Smooth muscle cell (in vitro differentiated cells): ENCODE measurements at regions not wholly inside any gene's neighbourhood (a gene's known extent, or its start where the extent isn't known, plus 50 kb on each side); places are given as distances from the start of the nearest gene placed in this dataset.

Source experiments
- DNase-seq: peaks from one replicate; lab custom pipeline; 2025; ENCODE audit not compliant: unreplicated experiment; lab: John Stamatoyannopoulos, UW
- H2AFZ ChIP-seq: fragments of 200-600 bp; sonication (generic); 2 replicates; pipeline ENCODE4 v1.6.0; 2016; ENCODE audit warnings: antibody characterized with exemption, low read depth, mild to moderate bottlenecking
- H3F3A ChIP-seq: fragments of 200-600 bp; sonication (generic); 2 replicates; pipeline ENCODE4 v1.6.0; 2017; ENCODE audit warnings: antibody characterized with exemption, low read depth
- H3K27ac ChIP-seq: fragments of 200-600 bp; sonication (generic); 2 replicates; pipeline ENCODE4 v1.5.1; 2016; ENCODE audit warnings: low read depth, mild to moderate bottlenecking
- H3K27me3 ChIP-seq: fragments of 200-600 bp; sonication (generic); 2 replicates; pipeline ENCODE4 v1.6.1; 2016; ENCODE audit warnings: low read depth, mild to moderate bottlenecking
- H3K36me3 ChIP-seq: fragments of 200-600 bp; sonication (generic); 2 replicates; pipeline ENCODE4 v1.5.1; 2016; ENCODE audit warnings: low read depth
- H3K4me1 ChIP-seq: fragments of 200-600 bp; sonication (generic); 2 replicates; pipeline ENCODE4 v1.5.1; 2016; ENCODE audit warnings: low read depth
- H3K4me2 ChIP-seq: fragments of 200-600 bp; sonication (generic); 2 replicates; pipeline ENCODE4 v1.6.0; 2016; ENCODE audit warnings: mild to moderate bottlenecking
- H3K4me3 ChIP-seq: fragments of 200-600 bp; sonication (generic); 2 replicates; pipeline ENCODE4 v1.5.1; 2016; ENCODE audit warnings: mild to moderate bottlenecking
- H3K79me2 ChIP-seq: fragments of 200-600 bp; sonication (generic); 2 replicates; pipeline ENCODE4 v1.6.0; 2016; ENCODE audit warnings: low read depth, mild to moderate bottlenecking
- H3K9ac ChIP-seq: fragments of 200-600 bp; sonication (generic); 2 replicates; pipeline ENCODE4 v1.6.0; 2016; ENCODE audit warnings: low read depth
- H3K9me3 ChIP-seq: fragments of 200-600 bp; sonication (generic); replicated peaks from 2 replicates; pipeline ENCODE4 v1.5.1; 2016; ENCODE audit warnings: low read depth
- H4K20me1 ChIP-seq: fragments of 200-600 bp; sonication (generic); 2 replicates; pipeline ENCODE4 v1.6.0; 2016; ENCODE audit warnings: low read depth
- CTCF ChIP-seq: fragments of 200-600 bp; sonication (generic); IDR thresholded peaks from 2 replicates; pipeline ENCODE4 v1.5.1; 2017; ENCODE audit warnings: borderline replicate concordance, mild to moderate bottlenecking, antibody characterized with exemption; ENCODE audit not compliant: insufficient read depth, poor library complexity, severe bottlenecking
- WGBS: methylation state at CpG from one replicate; pipeline ENCODE4 v1.1.7; 2016; ENCODE audit warnings: low lambda C conversion rate; 5-methylcytosine and 5-hydroxymethylcytosine counted together

GRCh38 chr1:30353637-30354036 is 369.7 kb downstream of the MATN1 start:
- no peak overlapping the region for H3K4me2 ChIP-seq
- H3K9ac ChIP-seq = no peak overlapping the region
- TF ChIP-seq CTCF = peak; percentile 35
- H3K9me3 ChIP-seq = no peaks in the 10 kb centered on the region
- no peaks in the 10 kb centered on the region for H3K79me2 ChIP-seq
- H3K4me1 ChIP-seq = peaks cover 5% of the 10 kb centered on the region
- no peaks in the 10 kb centered on the region for H3F3A ChIP-seq
- no peaks in the 10 kb centered on the region for H4K20me1 ChIP-seq
- H3K27ac ChIP-seq = no peak overlapping the region
- no peak overlapping the region for H3K4me3 ChIP-seq
- H3K36me3 ChIP-seq = no peaks in the 10 kb centered on the region
- H2AFZ ChIP-seq = no peak overlapping the region
- no peak for DNase-seq
- H3K27me3 ChIP-seq = peaks cover 13% of the 10 kb centered on the region

DNA sequence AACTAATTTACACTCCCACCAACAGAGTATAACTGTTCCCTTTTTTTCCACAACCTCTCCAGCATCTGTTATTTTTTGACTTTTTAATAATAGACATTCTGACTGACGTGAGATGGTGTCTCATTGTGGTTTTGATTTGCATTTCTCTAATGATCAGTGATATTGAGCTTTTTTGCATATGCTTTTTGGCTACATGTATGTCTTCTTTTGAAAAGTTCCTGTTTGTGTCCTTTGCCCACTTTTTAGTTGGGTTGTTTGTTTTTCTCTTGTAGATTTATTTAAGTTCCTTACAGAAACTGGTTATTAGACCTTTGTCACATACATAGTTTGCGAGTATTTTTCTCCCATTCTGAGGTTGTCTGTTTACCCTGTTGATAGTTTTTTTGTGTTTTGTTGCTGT is 375.2 kb downstream of the MATN1 start:
- no peak overlapping the region for H3K4me3 ChIP-seq
- no peak overlapping the region for H3K9ac ChIP-seq
- H3K79me2 ChIP-seq = no peaks in the 10 kb centered on the region
- peaks cover 21% of the 10 kb centered on the region for H3K27me3 ChIP-seq
- no peaks in the 10 kb centered on the region for H3K36me3 ChIP-seq
- WGBS = 90% methylated on average over 2 of the region's 2 CpGs
- H3K9me3 ChIP-seq = peaks cover 3% of the 10 kb centered on the region
- no peaks in the 10 kb centered on the region for H4K20me1 ChIP-seq
- no peak for DNase-seq
- no peak overlapping the region for H3K27ac ChIP-seq
- H3K4me2 ChIP-seq = no peak overlapping the region
- H3F3A ChIP-seq = no peaks in the 10 kb centered on the region
- no peak overlapping the region for H2AFZ ChIP-seq
- no peak for TF ChIP-seq CTCF
- H3K4me1 ChIP-seq = no peaks in the 10 kb centered on the region

DNA sequence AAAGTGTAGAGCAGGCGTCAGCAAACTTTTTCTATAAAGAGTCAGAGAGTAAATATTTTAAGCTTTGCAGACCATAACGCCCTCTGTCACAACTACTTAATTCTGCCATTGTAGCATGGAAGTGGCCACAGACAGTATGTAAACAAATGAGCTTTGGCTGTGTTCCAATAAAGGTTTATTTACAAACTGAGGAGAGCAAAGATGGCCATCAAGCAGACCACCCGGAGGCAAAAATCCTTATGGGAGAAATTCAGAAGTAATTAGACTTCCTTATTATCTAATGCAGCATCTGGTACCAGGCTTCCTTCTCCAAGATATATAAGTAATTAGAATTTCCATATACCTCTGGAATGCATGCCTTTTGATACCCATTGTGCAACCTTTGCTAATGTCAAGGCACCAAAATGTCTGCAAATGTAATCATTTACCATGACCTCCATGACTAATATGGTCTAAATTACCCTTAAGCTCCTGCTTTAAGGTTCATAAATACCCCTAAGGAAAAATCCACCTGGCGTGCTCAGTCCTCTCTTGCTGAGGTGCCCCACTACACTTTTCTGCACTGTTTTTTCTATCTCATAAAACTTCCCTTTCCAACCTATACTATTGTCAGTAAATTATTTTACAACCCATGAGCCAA is 377.8 kb downstream of the MATN1 start:
- H3K4me2 ChIP-seq = no peak overlapping the region
- H3K36me3 ChIP-seq = no peaks in the 10 kb centered on the region
- H3F3A ChIP-seq = no peaks in the 10 kb centered on the region
- H3K27ac ChIP-seq = no peak overlapping the region
- no peak for DNase-seq
- no peak overlapping the region for H3K9ac ChIP-seq
- no peaks in the 10 kb centered on the region for H3K4me1 ChIP-seq
- H3K79me2 ChIP-seq = no peaks in the 10 kb centered on the region
- H3K4me3 ChIP-seq = no peak overlapping the region
- TF ChIP-seq CTCF = no peak
- peaks cover 3% of the 10 kb centered on the region for H3K9me3 ChIP-seq
- peaks cover 34% of the 10 kb centered on the region for H3K27me3 ChIP-seq
- H4K20me1 ChIP-seq = no peaks in the 10 kb centered on the region
- WGBS = 80% methylated on average over 4 of the region's 4 CpGs
- H2AFZ ChIP-seq = no peak overlapping the region

DNA sequence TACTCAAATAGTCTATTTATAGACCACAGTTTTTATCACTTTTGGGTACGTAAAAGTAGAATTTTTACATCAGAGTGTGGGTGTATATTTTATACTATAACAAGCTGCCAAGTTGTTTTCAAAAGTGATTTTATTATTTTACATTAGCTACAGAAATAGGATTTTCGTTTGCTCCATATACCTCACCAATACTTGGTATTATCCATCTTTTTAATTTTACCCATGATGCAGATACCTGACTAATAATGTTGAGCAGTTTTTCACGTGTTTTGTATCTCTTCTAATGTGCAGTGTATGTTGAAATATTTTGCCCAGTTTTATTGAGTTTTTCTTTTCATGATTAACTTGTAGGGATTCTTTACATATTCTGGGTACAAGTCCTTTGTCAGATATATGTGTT is 379.8 kb downstream of the MATN1 start:
- no peaks in the 10 kb centered on the region for H3K36me3 ChIP-seq
- no peak overlapping the region for H3K4me3 ChIP-seq
- H4K20me1 ChIP-seq = no peaks in the 10 kb centered on the region
- H3K27ac ChIP-seq = no peak overlapping the region
- H3K79me2 ChIP-seq = no peaks in the 10 kb centered on the region
- H3K9me3 ChIP-seq = peaks cover 3% of the 10 kb centered on the region
- no peak overlapping the region for H3K4me2 ChIP-seq
- no peak for TF ChIP-seq CTCF
- no peak for DNase-seq
- H3K27me3 ChIP-seq = peaks cover 33% of the 10 kb centered on the region
- no peaks in the 10 kb centered on the region for H3F3A ChIP-seq
- H3K9ac ChIP-seq = no peak overlapping the region
- 61% methylated on average over 3 of the region's 3 CpGs for WGBS
- no peaks in the 10 kb centered on the region for H3K4me1 ChIP-seq
- H2AFZ ChIP-seq = no peak overlapping the region
